ENCODE measurements at regions not wholly inside any gene's neighbourhood (a gene's known extent, or its start where the extent isn't known, plus 50 kb on each side); places are given as distances from the start of the nearest gene placed in this dataset.
A peak's percentile ranks its signal among the peaks of the same experiment; 100 is the strongest.

GRCh38 chr20:24739746-24740145 lies 209.3 kb upstream of the CST7 start:
- DNase-seq = no peak

GRCh38 chr20:24741493-24742072 lies 207.5 kb upstream of the CST7 start:
- DNase-seq = no peak

GRCh38 chr20:24742436-24742835 lies 206.6 kb upstream of the CST7 start:
- no peak for DNase-seq

- DNase-seq = no peak
Measured at GRCh38 chr20:24742989-24743388, 206.1 kb upstream of the CST7 start.

GRCh38 chr20:24743641-24744040 lies 205.4 kb upstream of the CST7 start:
- DNase-seq = no peak

- no peak for DNase-seq
Measured at GRCh38 chr20:24744747-24745146, 204.3 kb upstream of the CST7 start.

- DNase-seq = no peak
Measured at GRCh38 chr20:24745206-24745605, 203.9 kb upstream of the CST7 start.

- no peak for DNase-seq
Measured at GRCh38 chr20:24745617-24746350, 203.3 kb upstream of the CST7 start.

- no peak for DNase-seq
Measured at GRCh38 chr20:24746351-24746685, 202.8 kb upstream of the CST7 start.

- DNase-seq = no peak
Measured at GRCh38 chr20:24747010-24747712, 201.9 kb upstream of the CST7 start.

GRCh38 chr20:24747881-24748595 lies 201.0 kb upstream of the CST7 start:
- no peak for DNase-seq

GRCh38 chr20:24751551-24751950 lies 197.5 kb upstream of the CST7 start:
- no peak for DNase-seq

- DNase-seq = no peak
Measured at GRCh38 chr20:24752612-24753011, 196.5 kb upstream of the CST7 start.

GRCh38 chr20:24753130-24753529 lies 195.9 kb upstream of the CST7 start:
- DNase-seq = no peak

GRCh38 chr20:24754691-24755090 lies 194.4 kb upstream of the CST7 start:
- DNase-seq = peak; percentile 8

- no peak for DNase-seq
Measured at GRCh38 chr20:24755411-24755922, 193.6 kb upstream of the CST7 start.

GRCh38 chr20:24756292-24757025 lies 192.6 kb upstream of the CST7 start:
- DNase-seq = no peak

GRCh38 chr20:24761220-24762065 lies 187.6 kb upstream of the CST7 start:
- DNase-seq = peak; percentile 11

GRCh38 chr20:24762371-24762770 lies 186.7 kb upstream of the CST7 start:
- peak; percentile 9 for DNase-seq

GRCh38 chr20:24762791-24763350 lies 186.2 kb upstream of the CST7 start:
- peak; percentile 17 for DNase-seq

- no peak for DNase-seq
Measured at GRCh38 chr20:24763386-24764026, 185.6 kb upstream of the CST7 start.
